ENCODE measurements at regions not wholly inside any gene's neighbourhood (a gene's known extent, or its start where the extent isn't known, plus 50 kb on each side); places are given as distances from the start of the nearest gene placed in this dataset.

- TF ChIP-seq, protein P1, sequence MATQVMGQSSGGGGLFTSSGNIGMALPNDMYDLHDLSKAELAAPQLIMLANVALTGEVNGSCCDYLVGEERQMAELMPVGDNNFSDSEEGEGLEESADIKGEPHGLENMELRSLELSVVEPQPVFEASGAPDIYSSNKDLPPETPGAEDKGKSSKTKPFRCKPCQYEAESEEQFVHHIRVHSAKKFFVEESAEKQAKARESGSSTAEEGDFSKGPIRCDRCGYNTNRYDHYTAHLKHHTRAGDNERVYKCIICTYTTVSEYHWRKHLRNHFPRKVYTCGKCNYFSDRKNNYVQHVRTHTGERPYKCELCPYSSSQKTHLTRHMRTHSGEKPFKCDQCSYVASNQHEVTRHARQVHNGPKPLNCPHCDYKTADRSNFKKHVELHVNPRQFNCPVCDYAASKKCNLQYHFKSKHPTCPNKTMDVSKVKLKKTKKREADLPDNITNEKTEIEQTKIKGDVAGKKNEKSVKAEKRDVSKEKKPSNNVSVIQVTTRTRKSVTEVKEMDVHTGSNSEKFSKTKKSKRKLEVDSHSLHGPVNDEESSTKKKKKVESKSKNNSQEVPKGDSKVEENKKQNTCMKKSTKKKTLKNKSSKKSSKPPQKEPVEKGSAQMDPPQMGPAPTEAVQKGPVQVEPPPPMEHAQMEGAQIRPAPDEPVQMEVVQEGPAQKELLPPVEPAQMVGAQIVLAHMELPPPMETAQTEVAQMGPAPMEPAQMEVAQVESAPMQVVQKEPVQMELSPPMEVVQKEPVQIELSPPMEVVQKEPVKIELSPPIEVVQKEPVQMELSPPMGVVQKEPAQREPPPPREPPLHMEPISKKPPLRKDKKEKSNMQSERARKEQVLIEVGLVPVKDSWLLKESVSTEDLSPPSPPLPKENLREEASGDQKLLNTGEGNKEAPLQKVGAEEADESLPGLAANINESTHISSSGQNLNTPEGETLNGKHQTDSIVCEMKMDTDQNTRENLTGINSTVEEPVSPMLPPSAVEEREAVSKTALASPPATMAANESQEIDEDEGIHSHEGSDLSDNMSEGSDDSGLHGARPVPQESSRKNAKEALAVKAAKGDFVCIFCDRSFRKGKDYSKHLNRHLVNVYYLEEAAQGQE (IDR thresholded peaks at IDR 0.05; ENCODE audit: unreplicated experiment), result no peak
- TF ChIP-seq STAT1 (IDR thresholded peaks at IDR 0.05; ENCODE audit: unreplicated experiment), result no peak
- TF ChIP-seq ETS1 (IDR thresholded peaks at IDR 0.05), result no peak
- TF ChIP-seq JUNB (IDR thresholded peaks at IDR 0.05; ENCODE audit: unreplicated experiment), result no peak
- TF ChIP-seq POLR2AphosphoS5 (IDR thresholded peaks at IDR 0.05; ENCODE audit: low read depth), result no peak
- no peak for TF ChIP-seq CTCF (conservative IDR thresholded peaks at IDR 0.05; ENCODE audit: low read depth in 2 of 2)
- no peak for TF ChIP-seq CREB1 (CRISPR knock-in tag; IDR thresholded peaks at IDR 0.05; ENCODE audit: low read depth)
- TF ChIP-seq ZNF114 (CRISPR knock-in tag; IDR thresholded peaks at IDR 0.05), result no peak
- no peak for TF ChIP-seq NANOG (IDR thresholded peaks at IDR 0.05; ENCODE audit: borderline replicate concordance)
Observed at GRCh38 chr3:72579191-72579580, 269.1 kb downstream of the SHQ1 start (continued).

- Histone ChIP-seq H4K20me1 (replicated peaks; ENCODE audit: insufficient read depth) (no peaks in the 10 kb centered on the region), H3K36me3 (ENCODE audit: insufficient read depth) (no peaks in the 10 kb centered on the region), H3K27ac (ENCODE audit: low read depth) (no peak overlapping the region), H3K79me2 (replicated peaks; ENCODE audit: insufficient read depth) (no peaks in the 10 kb centered on the region), H3K4me3 (no peak overlapping the region), H3K9me2 (ENCODE audit: insufficient read depth) (peaks cover 3% of the 10 kb centered on the region; the same call in 1 of the 2 replicates), H3K4me1 (ENCODE audit: insufficient read depth) (peaks cover 11% of the 10 kb centered on the region), H3F3A (replicated peaks; ENCODE audit: low read depth) (no peaks in the 10 kb centered on the region), H2AFZ (peak overlapping the region; percentile 43; the same call in 1 of the 2 replicates), H3K4me2 (no peak overlapping the region), H3K27me3 (ENCODE audit: insufficient read depth) (no peaks in the 10 kb centered on the region)
- no peak overlapping the region for H3K27ac Mint-ChIP-seq
- no peak overlapping the region for H3K4me3 Mint-ChIP-seq
- peaks cover 21% of the 10 kb centered on the region for H3K4me1 Mint-ChIP-seq
- H3K36me3 Mint-ChIP-seq (ENCODE audit: low read depth), result no peaks in the 10 kb centered on the region
- ATAC-seq (no peak), DNase-seq (ENCODE audit: low spot score) (no peak)
- H3K27me3 Mint-ChIP-seq (ENCODE audit: insufficient read depth, low read depth, poor library complexity), result peaks cover 4% of the 10 kb centered on the region
- no peaks in the 10 kb centered on the region for H3K9me3 Mint-ChIP-seq
- TF ChIP-seq ETS1 (IDR thresholded peaks at IDR 0.05) (no peak), ZNF331 (CRISPR knock-in tag; IDR thresholded peaks at IDR 0.05; ENCODE audit: low read depth) (no peak), POLR2AphosphoS5 (IDR thresholded peaks at IDR 0.05; ENCODE audit: low read depth) (no peak), STAT1 (IDR thresholded peaks at IDR 0.05; ENCODE audit: unreplicated experiment) (no peak), CREB1 (CRISPR knock-in tag; IDR thresholded peaks at IDR 0.05; ENCODE audit: low read depth) (no peak), ZNF462 (CRISPR knock-in tag; IDR thresholded peaks at IDR 0.05) (no peak), EZH2 (IDR thresholded peaks at IDR 0.05; ENCODE audit: low read depth, unreplicated experiment) (no peak)
Observed at GRCh38 chr3:72577190-72577589, 271.1 kb downstream of the SHQ1 start.
